GM12878 (cell line): ENCODE measurements at regions not wholly inside any gene's neighbourhood (a gene's known extent, or its start where the extent isn't known, plus 50 kb on each side); places are given as distances from the start of the nearest gene placed in this dataset.

Source experiments
- RFX5 ChIP-seq: IDR thresholded peaks from 2 replicates; pipeline ENCODE4 v1.6.1; 2011; ENCODE audit warnings: low read depth, low read length, improper control_type of control experiment
- ZBTB40 ChIP-seq: fragments of 450-650 bp; IDR thresholded peaks from 2 replicates; pipeline ENCODE4 v1.6.1; 2016; ENCODE audit warnings: mild to moderate bottlenecking, moderate library complexity, borderline replicate concordance
- ZZZ3 ChIP-seq: IDR thresholded peaks from 2 replicates; pipeline ENCODE4 v1.6.1; 2011; ENCODE audit warnings: low read depth; ENCODE audit not compliant: control insufficient read depth, insufficient read length
- TF ChIP-seq, protein P1 (sequence below): fragments of 150-350 bp; IDR thresholded peaks from 2 replicates; pipeline ENCODE4 v1.6.1; 2016; ENCODE audit warnings: low read depth, low read length

DNA sequence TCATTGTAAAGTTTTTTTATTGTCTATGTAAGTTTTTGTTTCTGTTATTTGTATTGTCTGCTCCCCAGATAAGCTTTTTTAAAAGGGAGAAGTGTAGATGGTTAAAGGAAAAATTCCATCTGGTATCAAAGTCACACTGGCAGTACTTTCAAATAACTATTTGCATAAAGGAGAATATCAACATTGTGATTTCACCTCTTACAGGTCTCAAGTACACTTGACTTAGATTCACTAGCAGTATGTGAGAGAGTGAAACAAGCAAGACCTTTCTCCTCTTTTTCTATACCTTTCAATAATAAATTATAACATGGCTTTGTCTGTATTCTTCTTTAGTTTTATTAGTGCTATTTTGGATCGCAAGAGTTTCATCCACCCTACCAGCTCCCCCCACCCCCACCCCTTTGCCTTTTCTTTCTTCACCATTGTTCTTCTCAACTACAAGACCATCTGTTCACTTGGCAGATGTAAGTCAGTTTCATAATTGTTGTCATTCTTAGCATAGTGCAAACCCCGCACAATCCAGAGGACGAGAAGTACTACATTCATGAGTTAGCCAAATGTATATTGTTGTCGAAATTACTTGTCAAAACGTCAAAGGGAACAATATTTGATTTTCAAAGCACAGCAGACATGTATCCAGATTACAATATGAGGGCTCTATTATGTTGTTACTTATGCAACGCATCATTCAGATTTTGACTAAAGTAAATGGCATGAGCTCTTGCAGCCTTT is 602.7 kb upstream of the FLRT2 start (continued):
- TF ChIP-seq RFX5 (no peak), ZBTB40 (no peak), ZZZ3 (no peak)
- TF ChIP-seq, protein P1, sequence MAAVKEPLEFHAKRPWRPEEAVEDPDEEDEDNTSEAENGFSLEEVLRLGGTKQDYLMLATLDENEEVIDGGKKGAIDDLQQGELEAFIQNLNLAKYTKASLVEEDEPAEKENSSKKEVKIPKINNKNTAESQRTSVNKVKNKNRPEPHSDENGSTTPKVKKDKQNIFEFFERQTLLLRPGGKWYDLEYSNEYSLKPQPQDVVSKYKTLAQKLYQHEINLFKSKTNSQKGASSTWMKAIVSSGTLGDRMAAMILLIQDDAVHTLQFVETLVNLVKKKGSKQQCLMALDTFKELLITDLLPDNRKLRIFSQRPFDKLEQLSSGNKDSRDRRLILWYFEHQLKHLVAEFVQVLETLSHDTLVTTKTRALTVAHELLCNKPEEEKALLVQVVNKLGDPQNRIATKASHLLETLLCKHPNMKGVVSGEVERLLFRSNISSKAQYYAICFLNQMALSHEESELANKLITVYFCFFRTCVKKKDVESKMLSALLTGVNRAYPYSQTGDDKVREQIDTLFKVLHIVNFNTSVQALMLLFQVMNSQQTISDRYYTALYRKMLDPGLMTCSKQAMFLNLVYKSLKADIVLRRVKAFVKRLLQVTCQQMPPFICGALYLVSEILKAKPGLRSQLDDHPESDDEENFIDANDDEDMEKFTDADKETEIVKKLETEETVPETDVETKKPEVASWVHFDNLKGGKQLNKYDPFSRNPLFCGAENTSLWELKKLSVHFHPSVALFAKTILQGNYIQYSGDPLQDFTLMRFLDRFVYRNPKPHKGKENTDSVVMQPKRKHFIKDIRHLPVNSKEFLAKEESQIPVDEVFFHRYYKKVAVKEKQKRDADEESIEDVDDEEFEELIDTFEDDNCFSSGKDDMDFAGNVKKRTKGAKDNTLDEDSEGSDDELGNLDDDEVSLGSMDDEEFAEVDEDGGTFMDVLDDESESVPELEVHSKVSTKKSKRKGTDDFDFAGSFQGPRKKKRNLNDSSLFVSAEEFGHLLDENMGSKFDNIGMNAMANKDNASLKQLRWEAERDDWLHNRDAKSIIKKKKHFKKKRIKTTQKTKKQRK: no peak
- TF ChIP-seq, all 136 proteins: peak for 0
